GM12878 (cell line): ENCODE measurements at regions not wholly inside any gene's neighbourhood (a gene's known extent, or its start where the extent isn't known, plus 50 kb on each side); places are given as distances from the start of the nearest gene placed in this dataset.

Source experiments
- ATAC-seq: fragments of 200-7000 bp; cut with Tn5 transposase; 3 replicates; pipeline ENCODE4 v1.9.1; 2020; ENCODE audit warnings: mild to moderate bottlenecking, moderate library complexity
- BruUV-seq: library from RNA; stranded (reverse); fragments of 400-500 nt; replicated peaks from 2 replicates; lab custom pipeline; 2021; lab: Mats Ljungman, UMichigan
- CTCF ChIA-PET: fragments of 300-600 bp; sonication (Branson Sonifier 250); formaldehyde crosslinking; extraction: SDS; loops from one replicate; lab custom pipeline; 2021; ENCODE audit warnings: inconsistent platforms; lab: Yijun Ruan, JAX
- POLR2A ChIA-PET: fragments of 350-600 bp; formaldehyde crosslinking; extraction: SDS; loops from one replicate; lab custom pipeline; 2021; ENCODE audit warnings: inconsistent platforms; lab: Charles Lee
- RAD21 ChIA-PET: fragments of 300-600 bp; sonication (Branson Sonifier 250); formaldehyde crosslinking; loops from one replicate; lab custom pipeline; 2023; ENCODE audit warnings: antibody characterized with exemption; ENCODE audit not compliant: unreplicated experiment; lab: Charles Lee
- SMC1A ChIA-PET: fragments of 300-600 bp; sonication (Branson Sonifier 250); formaldehyde crosslinking; loops from one replicate; lab custom pipeline; 2023; ENCODE audit not compliant: unreplicated experiment, uncharacterized antibody; lab: Charles Lee
- DNase-seq: peaks from one replicate; pipeline ENCODE4 v3.0.0-alpha.2; 2011; ENCODE audit warnings: low read depth, low spot score
- FAIRE-seq: peaks from 3 replicates; lab custom pipeline; 2011; peaks lifted over from hg19 to GRCh38; lab: Jason Lieb, UNC
- H2AFZ ChIP-seq: 2 replicates; pipeline ENCODE4 v1.6.0; 2011; ENCODE audit warnings: low read depth, low read length, control low read depth; ENCODE audit not compliant: control insufficient read depth
- H3K27ac ChIP-seq: 2 replicates; pipeline ENCODE4 v1.5.1; 2011; ENCODE audit warnings: control low read depth; ENCODE audit not compliant: control insufficient read depth, insufficient read depth
- H3K27me3 ChIP-seq, 2 experiments: replicated peaks in 1 of 2; 2 replicates each; pipeline versions ENCODE4 v1.6.0 to v1.6.1; 2011; ENCODE audit warnings: low read length in 1 of 2; ENCODE audit not compliant: control insufficient read depth in 2 of 2, insufficient read depth in 2 of 2
- H3K36me3 ChIP-seq, 2 experiments: 2 replicates each; pipeline ENCODE4 v1.5.1; 2011; ENCODE audit warnings: low read length in 1 of 2; ENCODE audit not compliant: control insufficient read depth in 2 of 2, insufficient read depth in 2 of 2
- H3K4me1 ChIP-seq: 2 replicates; pipeline ENCODE4 v1.6.1; 2011; ENCODE audit warnings: mild to moderate bottlenecking, low read length, moderate library complexity, mixed read lengths; ENCODE audit not compliant: control insufficient read depth, insufficient read depth
- H3K4me2 ChIP-seq: 2 replicates; pipeline ENCODE4 v1.6.0; 2011; ENCODE audit warnings: control low read depth; ENCODE audit not compliant: control insufficient read depth, insufficient read depth
- H3K4me3 ChIP-seq: fragments of 200-600 bp; sonication (generic); 2 replicates; pipeline ENCODE4 v1.5.1; 2016
- H3K79me2 ChIP-seq: 2 replicates; pipeline ENCODE4 v1.6.0; 2011; ENCODE audit warnings: low read length; ENCODE audit not compliant: control insufficient read depth, insufficient read depth
- H3K9ac ChIP-seq: 2 replicates; pipeline ENCODE4 v1.8.0; 2011; ENCODE audit warnings: low read length, control low read depth, mixed read lengths; ENCODE audit not compliant: control insufficient read depth, insufficient read depth
- H3K9me3 ChIP-seq: replicated peaks from 3 replicates; pipeline ENCODE4 v1.5.1; 2011; ENCODE audit warnings: mild to moderate bottlenecking, low read length; ENCODE audit not compliant: control insufficient read depth, insufficient read depth
- H4K20me1 ChIP-seq: 2 replicates; pipeline ENCODE4 v1.6.0; 2011; ENCODE audit not compliant: control insufficient read depth, insufficient read depth
- ATF3 ChIP-seq: IDR thresholded peaks from 2 replicates; pipeline ENCODE4 v1.6.1; 2011; ENCODE audit warnings: low read depth, mild to moderate bottlenecking, low read length, moderate library complexity, borderline replicate concordance; ENCODE audit errors: extremely low read depth
- BHLHE40 ChIP-seq, 2 experiments: fragments of 450-650 bp in 1 of 2; IDR thresholded peaks; 2 replicates each; pipeline ENCODE4 v1.6.1; 2011 to 2017; ENCODE audit warnings: low read depth in 2 of 2, borderline replicate concordance in 1 of 2, improper control_type of control experiment in 1 of 2, low read length in 1 of 2, mild to moderate bottlenecking in 1 of 2
- BMI1 ChIP-seq: fragments of 450-650 bp; IDR thresholded peaks from 2 replicates; pipeline ENCODE4 v1.6.1; 2016; ENCODE audit warnings: mild to moderate bottlenecking, moderate library complexity, borderline replicate concordance
- BRCA1 ChIP-seq: IDR thresholded peaks from 2 replicates; pipeline ENCODE4 v1.6.1; 2011; ENCODE audit warnings: low read depth, low read length, improper control_type of control experiment
- CBX5 ChIP-seq: sonication (generic); IDR thresholded peaks from 2 replicates; pipeline ENCODE4 v1.6.1; 2016; ENCODE audit warnings: low read depth, moderate library complexity, mild to moderate bottlenecking, inconsistent platforms
- CHD4 ChIP-seq: fragments of 200-600 bp; sonication (generic); IDR thresholded peaks from 2 replicates; pipeline ENCODE4 v1.6.1; 2016; ENCODE audit warnings: mild to moderate bottlenecking
- EED ChIP-seq: sonication (generic); IDR thresholded peaks from 2 replicates; pipeline ENCODE4 v1.6.1; 2016; ENCODE audit warnings: antibody characterized with exemption, low read depth
- EP300 ChIP-seq, 2 experiments: fragments of 150-350 bp in 1 of 2; IDR thresholded peaks; 2 replicates each; pipeline ENCODE4 v1.6.1; 2011 to 2012; ENCODE audit warnings: low read depth in 2 of 2, low read length in 2 of 2, borderline replicate concordance in 1 of 2, improper control_type of control experiment in 1 of 2, inconsistent platforms in 1 of 2; ENCODE audit not compliant: control insufficient read depth in 1 of 2
- FOXK2 ChIP-seq: fragments of 450-650 bp; IDR thresholded peaks from 2 replicates; pipeline ENCODE4 v1.6.1; 2017; ENCODE audit warnings: mild to moderate bottlenecking, moderate library complexity
- IKZF2 ChIP-seq, 2 experiments: fragments of 450-650 bp; IDR thresholded peaks; 2 replicates each; pipeline ENCODE4 v1.6.1; 2017; ENCODE audit warnings: mild to moderate bottlenecking in 2 of 2, moderate library complexity in 2 of 2
- MAX ChIP-seq: IDR thresholded peaks from 2 replicates; pipeline ENCODE4 v1.6.1; 2012; ENCODE audit warnings: low read depth, low read length, improper control_type of control experiment
- PML ChIP-seq: IDR thresholded peaks from 2 replicates; pipeline ENCODE4 v1.6.1; 2012; ENCODE audit warnings: low read length, inconsistent platforms
- POLR2A ChIP-seq: IDR thresholded peaks from 2 replicates; pipeline ENCODE4 v1.6.1; 2011; ENCODE audit warnings: low read depth, mild to moderate bottlenecking, low read length
- RELA ChIP-seq: fragments of 450-650 bp; IDR thresholded peaks from 2 replicates; pipeline ENCODE4 v1.8.0; 2014; ENCODE audit warnings: borderline replicate concordance; ENCODE audit not compliant: partially characterized antibody
- RELB ChIP-seq: fragments of 450-650 bp; IDR thresholded peaks from 2 replicates; pipeline ENCODE4 v1.6.1; 2017; ENCODE audit warnings: low read depth, mild to moderate bottlenecking, moderate library complexity
- RFX5 ChIP-seq: IDR thresholded peaks from 2 replicates; pipeline ENCODE4 v1.6.1; 2011; ENCODE audit warnings: low read depth, low read length, improper control_type of control experiment
- SMC3 ChIP-seq: IDR thresholded peaks from 2 replicates; pipeline ENCODE4 v1.6.1; 2011; ENCODE audit warnings: low read length, improper control_type of control experiment, borderline replicate concordance
- SUPT20H ChIP-seq: IDR thresholded peaks from 2 replicates; pipeline ENCODE4 v1.6.1; 2011; ENCODE audit warnings: low read depth, mild to moderate bottlenecking, low read length, moderate library complexity, borderline replicate concordance; ENCODE audit not compliant: control insufficient read depth
- TBL1XR1 ChIP-seq: IDR thresholded peaks from 2 replicates; pipeline ENCODE4 v1.6.1; 2012; ENCODE audit warnings: low read depth, low read length, improper control_type of control experiment
- TCF3 ChIP-seq: IDR thresholded peaks from 2 replicates; pipeline ENCODE4 v1.6.1; 2012; ENCODE audit warnings: low read depth, mild to moderate bottlenecking, low read length, borderline replicate concordance; ENCODE audit not compliant: insufficient read depth
- ZBED1 ChIP-seq: IDR thresholded peaks from 2 replicates; pipeline ENCODE4 v1.6.1; 2016; ENCODE audit warnings: borderline replicate concordance
- ZNF24 ChIP-seq: fragments of 450-650 bp; IDR thresholded peaks from 2 replicates; pipeline ENCODE4 v1.6.1; 2017; ENCODE audit warnings: antibody characterized with exemption, mild to moderate bottlenecking
- ZNF622 ChIP-seq: fragments of 450-650 bp; IDR thresholded peaks from 2 replicates; pipeline ENCODE4 v1.6.1; 2017; ENCODE audit warnings: mild to moderate bottlenecking, inconsistent platforms
- WGBS: methylation state at CpG from one replicate; pipeline ENCODE4 v1.1.6; 2016; ENCODE audit warnings: low lambda C conversion rate; ENCODE audit not compliant: insufficient replicate concordance, insufficient coverage; ENCODE audit errors: missing lambda C conversion rate; 5-methylcytosine and 5-hydroxymethylcytosine counted together
- in situ Hi-C: fragments of 300-500 bp; cut with MboI; formaldehyde crosslinking; loops from 9 replicates; pipeline ENCODE4 v1.14.3; 2018; ENCODE audit warnings: mixed read lengths
- intact Hi-C: fragments of 100-400 bp; cut with micrococcal nuclease; formaldehyde crosslinking; loops from one replicate; pipeline ENCODE4 v1.14.2; 2022; ENCODE audit not compliant: unreplicated experiment

- no peak for TF ChIP-seq ZBED1
- TF ChIP-seq RFX5: no peak
- TF ChIP-seq SMC3: no peak
- TF ChIP-seq TCF3: no peak
- TF ChIP-seq ZNF622: no peak
- no peak for TF ChIP-seq EED
- no peak for TF ChIP-seq MAX
- no peak for TF ChIP-seq POLR2A
- TF ChIP-seq EP300 (IDR thresholded peaks at IDR 0.05; ENCODE audit: borderline replicate concordance in 1 of 2, control insufficient read depth in 1 of 2, low read depth in 2 of 2, low read length in 2 of 2): no peak
- no peak for TF ChIP-seq RELA
- no peak for TF ChIP-seq BMI1
Observed at GRCh38 chr17:13840254-13840653, 229.1 kb upstream of the COX10 start (continued).

GRCh38 chr17:13843862-13844635 is 225.3 kb upstream of the COX10 start:
- POLR2A ChIA-PET: interaction anchor here (0.6 kb wide), 1 partner anchor 53 kb away, joined by 3 read pairs; no protein-coding TSS in a partner anchor
- SMC1A ChIA-PET: no interaction called here
- Histone ChIP-seq H3K36me3 (no peaks in the 10 kb centered on the region), H3K9ac (no peak overlapping the region), H3K4me1 (no peaks in the 10 kb centered on the region), H3K79me2 (no peaks in the 10 kb centered on the region), H3K27ac (no peak overlapping the region), H3K27me3 (no peaks in the 10 kb centered on the region), H2AFZ (no peak overlapping the region), H3K4me2 (no peak overlapping the region), H3K4me3 (no peak overlapping the region), H3K9me3 (no peaks in the 10 kb centered on the region), H4K20me1 (no peaks in the 10 kb centered on the region)
- no peak for FAIRE-seq
- intact Hi-C loops: no loop called here
- in situ Hi-C loops: no loop called here
- BruUV-seq: no TSS peak
- RAD21 ChIA-PET: no interaction called here
- WGBS: 1% methylated on average over 4 of the region's 4 CpGs
- CTCF ChIA-PET: no interaction called here
- ATAC-seq: no peak
- DNase-seq: no peak
- no peak for TF ChIP-seq BRCA1
- TF ChIP-seq PML: no peak
- TF ChIP-seq FOXK2: no peak
- TF ChIP-seq SUPT20H: no peak
- TF ChIP-seq MAX: no peak
- no peak for TF ChIP-seq IKZF2 (IDR thresholded peaks at IDR 0.05)
- no peak for TF ChIP-seq ZNF24
- TF ChIP-seq ATF3: no peak
- TF ChIP-seq CBX5: no peak
- TF ChIP-seq CHD4: no peak
- TF ChIP-seq TCF3: no peak
- no peak for TF ChIP-seq RELB
- TF ChIP-seq BHLHE40 (IDR thresholded peaks at IDR 0.05; ENCODE audit: borderline replicate concordance in 1 of 2, low read depth in 2 of 2, low read length in 1 of 2): no peak
- no peak for TF ChIP-seq TBL1XR1
